Vagina (tissue), 2 donors: ENCODE measurements at regions not wholly inside any gene's neighbourhood (a gene's known extent, or its start where the extent isn't known, plus 50 kb on each side); places are given as distances from the start of the nearest gene placed in this dataset.

Experiments
- POLR2A ChIP-seq, 2 donors: fragments of 450-650 bp; IDR thresholded peaks; one replicate each; pipeline ENCODE4 v1.6.1; 2017; ENCODE audit warnings: antibody characterized with exemption in 2 of 2, mild to moderate bottlenecking in 2 of 2, moderate library complexity in 2 of 2
- TF ChIP-seq, protein P1 (sequence below), 3 experiments: fragments of 450-650 bp in 2 of 3; fragments of 200-600 bp in 1 of 3; sonication (generic) in 1 of 3; IDR thresholded peaks; one replicate each; pipeline ENCODE4 v1.5.1; 2017 to 2019; ENCODE audit warnings: antibody characterized with exemption in 3 of 3, mild to moderate bottlenecking in 2 of 3, moderate library complexity in 2 of 3

GRCh38 chr4:176883681-176884418, 91.1 kb upstream of the VEGFC start:
- no peak for TF ChIP-seq POLR2A (IDR thresholded peaks at IDR 0.05)
- TF ChIP-seq, protein P1, sequence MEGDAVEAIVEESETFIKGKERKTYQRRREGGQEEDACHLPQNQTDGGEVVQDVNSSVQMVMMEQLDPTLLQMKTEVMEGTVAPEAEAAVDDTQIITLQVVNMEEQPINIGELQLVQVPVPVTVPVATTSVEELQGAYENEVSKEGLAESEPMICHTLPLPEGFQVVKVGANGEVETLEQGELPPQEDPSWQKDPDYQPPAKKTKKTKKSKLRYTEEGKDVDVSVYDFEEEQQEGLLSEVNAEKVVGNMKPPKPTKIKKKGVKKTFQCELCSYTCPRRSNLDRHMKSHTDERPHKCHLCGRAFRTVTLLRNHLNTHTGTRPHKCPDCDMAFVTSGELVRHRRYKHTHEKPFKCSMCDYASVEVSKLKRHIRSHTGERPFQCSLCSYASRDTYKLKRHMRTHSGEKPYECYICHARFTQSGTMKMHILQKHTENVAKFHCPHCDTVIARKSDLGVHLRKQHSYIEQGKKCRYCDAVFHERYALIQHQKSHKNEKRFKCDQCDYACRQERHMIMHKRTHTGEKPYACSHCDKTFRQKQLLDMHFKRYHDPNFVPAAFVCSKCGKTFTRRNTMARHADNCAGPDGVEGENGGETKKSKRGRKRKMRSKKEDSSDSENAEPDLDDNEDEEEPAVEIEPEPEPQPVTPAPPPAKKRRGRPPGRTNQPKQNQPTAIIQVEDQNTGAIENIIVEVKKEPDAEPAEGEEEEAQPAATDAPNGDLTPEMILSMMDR (IDR thresholded peaks at IDR 0.05): no peak
